GM19468 (cell line): ENCODE measurements at regions not wholly inside any gene's neighbourhood (a gene's known extent, or its start where the extent isn't known, plus 50 kb on each side); places are given as distances from the start of the nearest gene placed in this dataset.

Experiments
- ATAC-seq: cut with Tn5 transposase; IDR thresholded peaks from one replicate; pipeline ENCODE4 v1.9.1; 2021; ENCODE audit warnings: mild to moderate bottlenecking, moderate library complexity, moderate number of reproducible peaks; ENCODE audit not compliant: unreplicated experiment; ENCODE audit errors: extremely low read depth

GRCh38 chr7:41156268-41156667, 546.6 kb downstream of the INHBA start:
- ATAC-seq: no peak

GRCh38 chr7:41153268-41153667, 549.6 kb downstream of the INHBA start:
- ATAC-seq: no peak

DNA sequence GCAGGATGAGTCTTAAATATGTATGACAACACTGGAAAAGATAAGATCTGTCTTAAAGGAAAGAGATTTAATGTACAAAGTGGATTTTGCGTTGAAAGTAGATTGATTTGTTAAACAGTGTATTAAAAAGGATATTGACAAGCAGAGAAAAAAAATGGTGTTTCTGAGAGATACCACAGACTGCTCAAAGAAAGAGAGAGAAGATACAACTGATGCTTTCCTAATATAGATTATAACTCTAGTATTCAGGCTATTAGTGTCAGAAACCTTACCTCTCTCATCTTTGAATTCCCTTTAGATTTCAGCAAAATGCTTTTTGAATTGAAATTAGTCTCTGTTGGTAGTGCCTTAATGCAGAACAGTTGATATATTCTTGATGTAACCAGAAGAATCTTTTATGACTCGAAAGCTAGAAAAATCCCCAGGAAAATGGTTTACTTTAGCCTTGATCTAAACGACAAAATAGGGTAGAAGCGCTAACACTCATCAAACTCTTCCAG, 550.7 kb downstream of the INHBA start:
- ATAC-seq: no peak

GRCh38 chr7:41149576-41149975, 553.3 kb downstream of the INHBA start:
- ATAC-seq: no peak

DNA sequence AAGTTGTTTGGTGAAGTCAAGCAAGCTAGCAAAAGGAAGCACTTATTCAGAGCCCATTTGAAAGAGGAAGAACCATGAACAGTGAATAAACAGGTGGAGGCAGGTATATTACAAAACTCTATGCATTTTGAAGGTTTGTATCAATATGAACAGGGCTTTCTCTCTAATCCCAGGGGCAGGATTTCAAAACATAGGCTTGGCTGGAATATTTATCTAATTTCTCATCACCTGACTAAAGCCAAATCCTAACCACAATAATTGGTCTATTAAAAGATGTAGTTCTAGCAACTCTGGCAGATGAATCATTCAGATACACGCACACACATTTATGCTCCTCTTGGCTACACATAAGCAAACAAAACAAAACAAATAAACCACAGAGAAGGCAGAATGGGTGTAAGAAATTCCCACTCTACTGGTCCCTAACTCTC, 554.4 kb downstream of the INHBA start:
- ATAC-seq: no peak

- no peak for ATAC-seq
Measured at GRCh38 chr7:41147606-41148485, 555.0 kb downstream of the INHBA start.

DNA sequence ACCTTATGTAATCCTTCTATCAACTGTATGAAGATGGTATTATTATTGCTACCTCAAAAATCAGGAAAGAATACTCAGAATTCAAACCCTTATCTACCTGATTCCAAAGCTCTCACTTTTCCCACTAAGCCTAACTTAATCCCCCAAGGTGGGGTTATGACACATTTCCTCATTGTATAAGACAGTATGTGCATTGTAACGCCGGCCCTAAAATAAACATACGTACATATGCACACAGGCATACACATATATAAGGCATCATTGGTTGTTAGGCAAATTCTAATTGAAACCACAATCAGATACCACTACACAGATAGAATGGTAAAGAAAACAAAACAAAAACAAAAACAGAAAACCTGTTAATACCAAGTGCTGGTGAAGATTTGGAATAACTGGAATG, 556.5 kb downstream of the INHBA start:
- ATAC-seq: no peak

GRCh38 chr7:41145656-41146055, 557.2 kb downstream of the INHBA start:
- ATAC-seq: no peak

- ATAC-seq: no peak
Measured at GRCh38 chr7:41142904-41143473, 559.9 kb downstream of the INHBA start.

DNA sequence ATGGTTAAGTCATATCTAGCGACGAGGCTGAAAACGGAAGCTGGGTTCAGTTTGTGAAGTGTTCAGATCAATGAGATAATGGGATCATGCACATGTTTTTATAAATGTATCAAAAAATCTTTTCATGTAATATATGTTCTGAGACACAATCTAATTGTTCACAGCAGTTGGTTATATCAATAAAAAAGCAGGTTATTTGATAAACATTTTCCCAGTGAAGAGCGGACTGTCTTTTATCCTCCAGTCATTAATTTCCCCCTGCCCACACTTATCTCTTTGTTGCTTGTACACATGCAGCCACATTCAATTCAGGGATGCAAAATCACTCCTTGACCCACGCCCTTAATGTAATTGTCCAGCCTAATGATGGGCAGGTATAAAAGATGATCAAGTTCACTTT, 563.1 kb downstream of the INHBA start:
- no peak for ATAC-seq

GRCh38 chr7:41136551-41136950, 566.3 kb downstream of the INHBA start:
- ATAC-seq: no peak

DNA sequence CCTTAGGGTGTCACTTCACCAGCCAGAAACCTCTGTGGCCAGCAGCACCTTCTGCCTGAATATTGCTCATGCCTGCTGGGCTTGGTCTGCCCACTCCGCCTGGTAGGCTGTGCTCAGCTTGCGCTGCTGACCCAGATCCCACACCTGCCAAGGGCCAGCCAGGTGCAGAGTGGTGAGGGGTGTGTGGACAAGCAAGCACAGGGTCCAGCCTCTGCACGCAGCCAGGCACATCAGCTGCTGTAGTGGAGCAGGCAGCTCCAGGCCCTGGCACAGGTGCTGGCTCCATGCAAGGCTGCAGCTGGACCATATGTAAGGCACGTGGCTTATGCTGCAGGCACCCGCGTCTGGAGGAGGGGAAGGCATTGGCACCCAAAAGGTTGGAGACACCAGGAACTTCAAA, 567.4 kb downstream of the INHBA start:
- ATAC-seq: no peak

GRCh38 chr7:41134300-41135255, 568.3 kb downstream of the INHBA start:
- peak; percentile 72 for ATAC-seq

GRCh38 chr7:41133690-41134299, 569.1 kb downstream of the INHBA start:
- no peak for ATAC-seq

GRCh38 chr7:41131956-41132355, 570.9 kb downstream of the INHBA start:
- ATAC-seq: no peak

DNA sequence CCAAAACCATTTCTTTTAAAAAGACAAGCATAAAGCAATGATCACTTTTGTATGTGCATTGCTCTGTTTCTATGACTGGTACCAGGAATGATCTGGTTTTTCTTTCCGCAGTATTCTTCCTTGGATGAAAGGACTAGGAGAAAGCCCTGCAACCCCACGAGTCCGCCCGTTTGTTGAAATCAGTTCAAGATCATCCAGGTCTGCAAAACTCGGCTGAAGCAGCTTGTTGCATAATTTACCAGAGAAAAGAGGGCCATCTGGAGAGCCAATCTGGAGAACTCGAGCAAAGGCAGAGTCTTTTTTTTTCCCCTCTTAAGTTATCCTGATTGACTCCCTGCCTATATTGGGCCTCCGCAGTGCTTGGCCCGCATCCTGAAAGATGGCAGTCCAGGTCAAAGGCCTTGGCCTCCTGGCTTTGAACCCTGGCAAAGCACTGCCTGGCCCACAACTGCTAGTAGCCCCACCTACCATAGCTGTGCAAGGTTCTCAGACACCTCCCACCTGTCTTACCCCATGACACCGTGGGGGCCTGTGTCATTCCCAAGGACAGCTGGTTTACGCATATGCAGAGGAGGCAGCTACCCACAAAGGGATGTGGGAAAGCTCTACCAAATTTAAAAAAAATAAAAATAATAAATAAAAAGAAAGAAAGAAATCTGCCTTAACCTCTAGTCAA, 572.2 kb downstream of the INHBA start:
- no peak for ATAC-seq

DNA sequence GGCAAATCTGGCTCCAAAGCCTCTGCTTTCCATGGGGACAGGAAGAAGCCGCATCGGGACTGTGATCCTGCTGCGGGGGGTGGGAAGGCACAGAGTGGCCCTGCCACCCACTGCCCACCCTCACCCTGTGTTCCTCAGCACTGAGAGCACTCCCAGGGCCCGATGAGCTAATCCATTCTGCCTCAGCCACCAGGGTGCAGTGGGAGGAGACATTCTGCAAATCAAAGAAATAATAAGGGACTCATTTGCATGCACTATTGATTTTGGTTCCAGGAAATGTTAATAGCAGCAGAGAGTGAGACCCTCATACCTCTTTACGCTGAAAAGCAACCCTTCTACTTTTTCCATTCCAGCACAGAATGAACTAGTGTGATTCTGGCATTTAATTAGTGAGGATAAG, 572.8 kb downstream of the INHBA start:
- ATAC-seq: no peak

GRCh38 chr7:41125343-41125742, 577.5 kb downstream of the INHBA start:
- no peak for ATAC-seq

DNA sequence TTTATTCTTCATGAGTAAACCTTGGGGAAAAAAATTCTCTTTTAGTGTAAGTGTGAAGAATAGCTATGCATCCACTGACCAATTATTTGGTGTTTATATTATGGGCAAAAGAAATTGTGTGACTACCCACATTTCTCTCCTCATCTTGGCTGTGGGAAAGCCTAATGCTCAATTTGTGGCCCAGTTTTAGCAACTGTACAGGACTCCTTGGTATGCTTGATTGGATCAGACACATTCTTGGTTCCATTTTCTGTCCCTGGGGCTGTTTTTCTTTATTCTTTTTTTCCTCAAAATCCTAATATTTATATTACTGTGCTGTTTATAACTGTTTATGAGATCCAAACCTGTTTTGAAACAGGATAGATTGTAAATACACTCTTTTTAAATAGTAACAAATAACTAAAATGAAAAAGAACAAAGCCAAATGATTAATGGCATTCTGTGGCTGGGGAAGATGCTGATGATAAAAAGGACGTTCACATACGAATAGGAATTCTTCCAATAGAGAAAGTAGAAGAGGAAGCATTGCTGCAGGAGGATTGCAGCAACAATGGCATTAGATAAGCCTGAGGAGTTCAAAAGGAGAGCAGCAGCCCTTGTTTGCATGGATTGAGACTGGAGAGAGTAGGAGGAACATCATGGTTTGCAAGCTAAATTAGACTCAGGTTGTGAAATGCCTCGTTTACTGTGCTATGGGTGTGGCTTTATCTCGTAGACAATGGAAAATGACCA, 580.5 kb downstream of the INHBA start:
- ATAC-seq: no peak
